HG03460 (cell line): ENCODE measurements at regions not wholly inside any gene's neighbourhood (a gene's known extent, or its start where the extent isn't known, plus 50 kb on each side); places are given as distances from the start of the nearest gene placed in this dataset.

Experiments used
- ATAC-seq: cut with Tn5 transposase; IDR thresholded peaks from one replicate; pipeline ENCODE4 v1.9.1; 2021; ENCODE audit not compliant: unreplicated experiment

- no peak for ATAC-seq
Measured at GRCh38 chr17:70857351-70857750, 688.0 kb downstream of the KCNJ2 start.

DNA sequence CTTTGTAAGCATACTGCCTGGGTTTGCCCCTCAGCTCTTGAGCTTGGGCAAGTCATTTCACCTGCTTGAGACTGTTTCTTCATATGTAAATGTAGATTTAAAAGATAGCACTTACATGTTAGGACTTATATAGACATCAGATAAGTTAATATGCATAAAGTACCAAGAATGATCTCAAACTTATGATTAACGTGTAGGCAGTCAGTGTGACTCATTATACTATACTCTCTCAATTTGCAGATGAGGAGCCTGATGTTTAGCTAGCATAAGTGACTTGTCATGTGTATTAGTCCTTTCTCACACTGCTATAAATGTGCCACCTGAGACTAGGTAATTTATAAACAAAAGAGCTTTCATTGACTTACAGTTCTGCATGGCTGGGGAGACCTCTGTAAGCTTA is 690.5 kb downstream of the KCNJ2 start:
- ATAC-seq: no peak

DNA sequence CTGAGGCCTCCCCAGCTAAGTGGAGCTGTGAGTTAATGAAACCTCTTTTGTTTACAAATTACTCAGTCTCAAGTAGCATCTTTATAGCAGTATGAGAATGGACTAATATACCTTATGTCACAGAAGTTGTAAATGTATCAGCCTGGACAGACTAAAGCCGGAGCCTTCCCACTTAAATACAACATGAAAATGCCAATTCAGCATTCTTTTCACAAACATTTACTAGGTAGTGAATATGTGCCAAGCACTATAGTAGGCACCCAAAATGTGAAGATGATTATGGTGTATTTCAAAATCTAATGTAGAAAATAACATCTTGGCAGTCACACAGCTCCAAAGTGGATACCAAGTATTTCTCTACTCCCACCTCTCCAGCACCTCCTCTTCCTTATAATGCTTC is 693.0 kb downstream of the KCNJ2 start:
- no peak for ATAC-seq

DNA sequence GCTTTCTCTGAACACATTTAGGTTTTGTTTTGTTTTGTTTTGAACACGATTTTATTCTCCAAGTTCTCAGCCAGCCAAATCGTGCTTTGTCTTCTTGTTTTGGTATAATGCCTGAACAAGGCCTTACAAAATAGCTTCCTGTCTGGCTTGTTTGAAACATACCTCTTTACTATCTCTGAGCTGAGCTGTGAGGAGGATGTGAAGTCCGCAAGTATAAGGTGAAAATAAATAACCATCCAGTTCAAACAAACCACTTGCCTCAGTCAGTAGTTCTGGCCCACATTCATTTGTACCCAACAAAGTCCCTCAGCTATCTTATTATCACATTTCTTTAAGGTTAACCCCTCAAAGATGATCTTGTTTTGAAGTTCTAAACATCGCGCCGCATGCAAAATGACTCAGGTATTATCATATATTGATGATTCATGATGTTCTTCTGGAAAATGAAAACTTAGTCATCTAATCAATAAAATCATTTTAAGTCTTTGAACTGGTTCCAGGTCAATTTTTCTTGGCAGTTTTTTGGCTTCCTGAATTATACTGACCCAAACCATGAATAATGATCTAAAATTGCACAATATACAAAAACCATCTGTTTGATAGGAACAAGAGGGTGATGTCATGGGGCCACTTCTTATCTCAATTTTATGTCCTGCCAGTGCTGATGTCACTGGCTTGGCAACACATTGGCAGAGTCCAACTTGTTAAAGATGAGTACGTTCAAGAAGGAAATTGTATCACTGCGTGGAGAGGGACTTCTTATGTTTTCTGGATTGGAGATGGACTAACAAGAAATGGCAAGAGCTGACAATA is 694.3 kb downstream of the KCNJ2 start:
- no peak for ATAC-seq

DNA sequence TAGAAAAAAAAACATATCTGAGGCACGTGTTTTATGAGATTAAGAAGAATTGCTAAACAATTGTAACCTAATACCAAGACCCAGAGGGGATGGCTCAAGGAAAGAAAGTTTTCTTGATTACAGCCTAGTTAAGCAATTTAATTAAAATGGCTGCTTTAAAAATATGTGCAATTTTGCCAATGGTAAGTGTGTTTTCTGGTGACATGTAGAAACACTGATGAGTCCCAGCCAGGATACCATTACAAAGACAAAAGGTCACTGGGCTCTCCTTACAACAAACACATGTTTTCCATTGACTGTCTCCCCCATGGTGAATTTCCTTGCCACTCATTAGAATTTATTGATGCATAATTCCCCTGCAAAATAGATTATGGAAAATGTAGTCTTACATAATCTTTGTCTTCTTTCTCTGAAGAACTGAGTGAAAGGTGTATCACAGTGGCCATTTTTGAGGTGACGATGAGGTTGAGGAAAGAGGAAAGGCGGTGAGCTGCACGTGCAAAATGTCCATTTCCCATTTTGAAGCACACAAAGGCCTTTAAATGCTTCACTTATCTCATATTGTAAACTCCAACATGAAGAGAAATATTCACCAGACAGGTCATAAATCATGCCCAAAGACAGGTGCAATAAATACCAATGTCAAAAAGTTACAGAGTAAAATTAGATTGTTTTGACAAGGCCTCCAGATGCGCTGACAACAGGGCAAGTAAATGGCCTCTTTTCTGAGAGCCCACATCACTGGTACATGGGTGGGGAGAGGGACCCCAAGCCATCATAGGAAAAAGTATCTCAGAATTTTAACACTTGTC is 696.9 kb downstream of the KCNJ2 start:
- ATAC-seq: no peak

GRCh38 chr17:70868149-70868548 is 698.8 kb downstream of the KCNJ2 start:
- no peak for ATAC-seq

GRCh38 chr17:70869402-70870085 is 700.2 kb downstream of the KCNJ2 start:
- ATAC-seq: no peak

DNA sequence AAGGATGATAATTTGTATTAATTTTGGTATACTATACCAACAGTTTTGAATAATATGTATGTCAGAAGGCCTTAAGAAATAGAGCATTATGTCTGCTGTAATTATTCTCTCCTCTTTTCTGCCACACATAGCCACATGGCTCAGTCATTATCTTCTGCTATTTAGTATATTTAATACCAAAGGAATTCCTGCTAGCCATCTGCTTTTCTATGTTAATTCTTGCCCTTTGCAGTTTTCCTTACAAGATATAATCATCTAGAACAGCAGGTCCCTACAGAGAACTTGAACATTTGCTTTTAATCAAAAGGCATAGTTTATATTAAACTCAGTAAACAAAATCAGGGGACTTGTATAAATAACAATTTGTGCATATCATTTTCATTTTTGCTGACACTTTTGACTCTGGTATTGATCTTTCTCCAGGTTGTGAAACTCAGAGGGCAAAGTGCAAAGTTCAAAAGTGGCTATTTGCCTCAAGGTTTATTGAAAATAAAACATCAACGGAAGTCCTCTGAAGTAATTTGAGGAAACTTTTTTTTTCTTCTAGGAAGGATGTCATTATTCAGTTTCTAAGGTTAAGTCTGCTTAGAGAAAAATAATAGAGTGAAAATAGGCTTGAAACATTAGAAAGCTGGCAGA is 702.0 kb downstream of the KCNJ2 start:
- ATAC-seq: no peak

DNA sequence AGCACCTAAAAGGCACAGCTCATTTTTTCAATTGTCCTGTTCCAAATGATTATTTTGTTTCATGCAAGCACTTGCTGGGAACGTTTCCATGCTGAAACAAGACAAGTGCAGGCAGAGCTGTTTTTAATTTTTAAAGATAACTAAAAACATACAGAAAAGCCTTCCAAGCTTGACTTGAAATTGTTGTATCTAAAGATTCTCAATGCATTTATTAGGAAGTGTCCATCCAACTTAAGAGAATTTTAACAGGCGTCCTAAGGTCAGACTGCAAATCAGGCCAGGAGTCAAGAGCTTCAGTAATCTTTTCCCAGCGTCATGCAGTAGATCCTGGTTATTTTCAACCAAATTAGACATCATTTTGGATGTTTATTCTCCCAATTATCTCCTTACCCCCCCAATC is 702.8 kb downstream of the KCNJ2 start:
- no peak for ATAC-seq

- ATAC-seq: no peak
Measured at GRCh38 chr17:70875729-70876310, 706.5 kb downstream of the KCNJ2 start.

DNA sequence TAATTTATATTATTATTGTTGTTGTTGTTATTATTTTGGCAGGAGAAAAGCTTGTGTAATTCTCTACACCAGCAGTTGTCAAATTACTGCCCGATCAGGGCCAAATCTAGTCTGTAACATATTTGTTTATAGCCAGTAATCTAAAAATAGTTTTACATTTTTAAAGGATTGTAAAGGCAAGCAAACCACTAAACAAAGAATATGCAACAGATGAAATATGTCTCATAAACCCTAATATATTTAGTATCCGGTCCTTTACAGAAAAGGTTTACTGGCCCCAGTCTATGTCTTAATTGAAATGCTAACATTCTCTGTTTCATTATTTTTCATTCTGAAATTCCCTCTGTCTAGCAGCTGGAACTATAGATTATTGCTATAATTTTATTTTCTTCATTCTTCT is 709.5 kb downstream of the KCNJ2 start:
- no peak for ATAC-seq

- ATAC-seq: no peak
Measured at GRCh38 chr17:70879401-70879800, 710.1 kb downstream of the KCNJ2 start.

DNA sequence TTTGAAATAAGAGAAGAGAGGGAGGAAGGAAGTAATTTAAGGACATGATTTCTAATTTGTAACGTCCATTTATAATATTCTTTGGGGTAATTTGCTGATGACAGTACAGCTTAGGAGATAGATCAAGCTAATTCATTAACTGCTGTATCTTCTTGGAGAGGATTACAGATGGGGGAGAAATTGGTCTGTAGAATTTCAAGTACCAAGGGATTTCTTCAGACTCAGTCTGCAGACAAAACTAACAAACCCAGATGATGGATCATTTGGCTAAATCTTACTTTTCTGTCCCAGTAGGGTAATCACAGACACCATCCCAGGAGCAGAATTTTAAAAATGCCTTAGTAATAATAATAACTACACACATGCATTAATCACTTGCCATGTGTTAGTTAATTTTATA is 711.8 kb downstream of the KCNJ2 start:
- no peak for ATAC-seq

DNA sequence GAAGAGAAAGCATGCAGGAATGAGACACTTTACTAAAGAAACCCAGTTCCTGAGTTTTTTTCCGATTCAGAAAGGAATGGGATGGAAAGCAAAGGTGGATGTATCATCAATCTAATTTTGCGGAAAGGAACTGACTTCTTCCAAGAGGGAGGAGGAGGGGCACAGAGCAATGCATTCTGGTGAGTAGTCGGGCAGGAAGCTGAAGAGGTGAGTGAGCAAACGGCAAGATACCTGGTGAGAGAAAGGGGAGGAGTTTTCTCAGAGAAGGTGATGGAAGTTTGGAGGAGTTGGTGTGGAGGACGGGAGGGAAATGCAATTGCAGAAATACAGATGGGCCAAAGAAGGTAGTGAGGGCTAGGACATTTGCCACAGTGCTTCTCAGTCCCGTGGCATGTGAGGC is 713.2 kb downstream of the KCNJ2 start:
- ATAC-seq: no peak

DNA sequence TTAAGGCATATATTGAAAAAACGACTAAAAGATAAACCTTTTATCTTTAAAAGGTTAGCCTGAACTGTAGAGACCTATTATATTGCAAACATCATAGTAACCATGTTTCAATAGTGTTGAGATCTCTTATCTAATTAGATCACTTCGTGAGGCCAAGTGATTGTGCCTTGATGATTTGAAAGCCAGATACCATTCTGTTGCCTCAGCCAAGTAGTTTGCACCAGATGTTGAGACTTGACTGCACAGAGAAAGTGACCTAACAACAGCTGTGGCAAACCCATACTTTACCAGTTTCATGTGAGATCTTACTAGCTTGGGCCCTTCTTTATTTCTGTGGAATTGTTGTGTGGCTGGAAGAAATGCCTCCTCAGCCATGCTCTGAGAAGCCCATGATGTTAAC is 717.3 kb downstream of the KCNJ2 start:
- ATAC-seq: no peak

GRCh38 chr17:70888324-70888723 is 719.0 kb downstream of the KCNJ2 start:
- ATAC-seq: no peak

DNA sequence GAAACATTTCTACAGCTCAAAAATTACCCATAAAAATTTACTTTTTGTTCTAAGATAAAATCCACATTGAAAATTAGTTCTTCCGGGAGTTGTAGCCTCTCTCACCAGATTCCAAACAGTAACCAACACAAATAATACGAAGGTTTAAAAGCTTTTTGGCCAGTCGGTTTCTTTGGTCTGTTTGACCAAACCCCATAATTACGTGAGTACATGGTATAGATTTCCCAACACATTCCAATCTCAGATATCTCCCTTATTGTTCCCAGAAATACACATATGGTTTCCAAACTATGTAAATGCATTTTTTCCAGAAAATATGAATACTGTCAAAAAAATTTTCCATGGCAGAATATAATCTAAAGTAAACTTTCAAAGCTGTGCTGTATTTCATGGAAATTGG is 722.0 kb downstream of the KCNJ2 start:
- ATAC-seq: no peak

GRCh38 chr17:70892527-70892926 is 723.2 kb downstream of the KCNJ2 start:
- no peak for ATAC-seq

DNA sequence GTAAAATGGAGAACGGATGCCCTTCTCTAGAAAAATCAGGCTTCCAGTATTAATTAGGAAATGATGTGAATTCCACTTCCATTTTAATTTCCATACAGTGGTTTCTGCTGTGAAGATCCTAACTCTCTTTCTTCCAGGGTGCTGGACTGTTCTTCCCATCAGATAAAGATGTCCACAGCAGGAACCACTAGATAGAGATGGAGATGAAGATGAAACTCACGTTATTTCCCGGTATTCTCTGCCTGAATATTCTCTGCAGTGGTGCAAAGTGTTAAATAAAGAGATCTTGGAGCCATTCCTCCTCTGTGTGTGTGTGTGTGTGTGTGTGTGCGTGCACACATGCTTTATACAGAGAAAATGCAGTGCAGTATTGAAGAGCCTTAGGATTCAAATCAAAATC is 727.5 kb downstream of the KCNJ2 start:
- no peak for ATAC-seq

DNA sequence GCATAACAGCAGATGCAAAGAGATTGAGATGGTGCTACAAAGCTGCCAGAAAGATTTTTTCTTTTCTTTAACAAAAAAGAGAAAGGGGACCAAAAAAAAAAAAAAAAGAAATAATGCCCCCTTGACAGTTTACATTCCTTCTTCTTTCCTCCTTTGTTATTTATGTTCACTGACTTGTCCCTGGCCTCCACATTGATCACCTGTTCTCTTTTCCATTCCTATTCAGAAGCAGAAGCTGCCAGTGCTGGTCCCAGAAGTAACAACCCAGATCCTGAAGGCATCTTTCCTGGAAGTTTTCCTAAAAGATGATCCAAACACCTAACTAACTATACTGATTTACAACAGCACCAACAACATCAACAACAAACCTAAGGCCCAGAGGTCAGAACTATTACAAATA is 728.1 kb downstream of the KCNJ2 start:
- no peak for ATAC-seq

- no peak for ATAC-seq
Measured at GRCh38 chr17:70901870-70902269, 732.5 kb downstream of the KCNJ2 start.
